Tibial artery (tissue), 4 donors: ENCODE measurements at regions not wholly inside any gene's neighbourhood (a gene's known extent, or its start where the extent isn't known, plus 50 kb on each side); places are given as distances from the start of the nearest gene placed in this dataset.

Source experiments
- DNase-seq, 2 donors: peaks; one replicate each; pipeline ENCODE4 v3.0.0-alpha.2; 2019
- H3K27ac ChIP-seq, 2 donors: fragments of 200-600 bp; sonication (generic) in 1 of 2; 1 replicate in 1 of 2; 2 replicates in 1 of 2; pipeline ENCODE4 v1.5.1; 2018 to 2019; ENCODE audit warnings: mild to moderate bottlenecking in 1 of 2
- H3K27me3 ChIP-seq, 2 donors: fragments of 200-600 bp; sonication (generic) in 1 of 2; one replicate each; pipeline versions ENCODE4 v1.5.1 to v1.6.0; 2016 to 2019
- H3K36me3 ChIP-seq, 3 donors: fragments of 200-600 bp; sonication (generic) in 2 of 3; one replicate each; pipeline ENCODE4 v1.5.1; 2016 to 2019; ENCODE audit warnings: mild to moderate bottlenecking in 2 of 3
- H3K4me1 ChIP-seq, 4 donors: fragments of 200-600 bp; sonication (generic) in 2 of 4; 1 replicate in 3 of 4; 2 replicates in 1 of 4; pipeline ENCODE4 v1.5.1; 2016 to 2019
- H3K4me3 ChIP-seq, 2 donors: fragments of 200-600 bp; sonication (generic) in 1 of 2; 1 replicate in 1 of 2; 2 replicates in 1 of 2; pipeline ENCODE4 v1.5.1; 2018 to 2019; ENCODE audit warnings: mild to moderate bottlenecking in 2 of 2
- H3K9me3 ChIP-seq, 3 donors: fragments of 200-600 bp; sonication (generic) in 1 of 3; one replicate each; pipeline ENCODE4 v1.5.1; 2016 to 2019
- CTCF ChIP-seq, 2 experiments: fragments of 200-600 bp in 1 of 2; fragments of 450-650 bp in 1 of 2; IDR thresholded peaks; one replicate each; pipeline ENCODE4 v1.5.1; 2017 to 2019; ENCODE audit warnings: antibody characterized with exemption in 2 of 2, mild to moderate bottlenecking in 1 of 2, moderate library complexity in 1 of 2
- intact Hi-C: fragments of 100-400 bp; cut with DNase I; formaldehyde crosslinking; loops from one replicate; pipeline ENCODE4 v1.15.0; 2023; ENCODE audit warnings: low total_unique reads

GRCh38 chr13:87376081-87376480 lies 295.1 kb upstream of the SLITRK5 start:
- no peaks in the 10 kb centered on the region for H3K27me3 ChIP-seq
- no peak for DNase-seq
- H3K36me3 ChIP-seq = no peaks in the 10 kb centered on the region
- H3K9me3 ChIP-seq = no peaks in the 10 kb centered on the region
- H3K4me1 ChIP-seq = no peaks in the 10 kb centered on the region
- H3K4me3 ChIP-seq = no peak overlapping the region
- no peak for TF ChIP-seq CTCF (IDR thresholded peaks at IDR 0.05)
- H3K27ac ChIP-seq = no peak overlapping the region
- intact Hi-C loops = no loop called here

- H3K4me3 ChIP-seq = no peak overlapping the region
- intact Hi-C loops = no loop called here
These were observed 287.1 kb upstream of the SLITRK5 start for GRCh38 chr13:87384099-87384498.

GRCh38 chr13:87393358-87393757 lies 277.8 kb upstream of the SLITRK5 start:
- Histone ChIP-seq H3K4me1 (no peaks in the 10 kb centered on the region), H3K36me3 (no peaks in the 10 kb centered on the region), H3K27me3 (no peaks in the 10 kb centered on the region), H3K9me3 (no peaks in the 10 kb centered on the region), H3K4me3 (no peak overlapping the region), H3K27ac (no peak overlapping the region)
- intact Hi-C loops = no loop called here
- no peak for TF ChIP-seq CTCF (IDR thresholded peaks at IDR 0.05)
- DNase-seq = no peak

More at GRCh38 chr13:87384099-87384498, 287.1 kb upstream of the SLITRK5 start:
- H3K4me1 ChIP-seq = no peaks in the 10 kb centered on the region
- no peak for DNase-seq
- H3K9me3 ChIP-seq = no peaks in the 10 kb centered on the region
- no peaks in the 10 kb centered on the region for H3K27me3 ChIP-seq
- no peak overlapping the region for H3K27ac ChIP-seq
- no peaks in the 10 kb centered on the region for H3K36me3 ChIP-seq
- TF ChIP-seq CTCF (IDR thresholded peaks at IDR 0.05) = no peak

DNA sequence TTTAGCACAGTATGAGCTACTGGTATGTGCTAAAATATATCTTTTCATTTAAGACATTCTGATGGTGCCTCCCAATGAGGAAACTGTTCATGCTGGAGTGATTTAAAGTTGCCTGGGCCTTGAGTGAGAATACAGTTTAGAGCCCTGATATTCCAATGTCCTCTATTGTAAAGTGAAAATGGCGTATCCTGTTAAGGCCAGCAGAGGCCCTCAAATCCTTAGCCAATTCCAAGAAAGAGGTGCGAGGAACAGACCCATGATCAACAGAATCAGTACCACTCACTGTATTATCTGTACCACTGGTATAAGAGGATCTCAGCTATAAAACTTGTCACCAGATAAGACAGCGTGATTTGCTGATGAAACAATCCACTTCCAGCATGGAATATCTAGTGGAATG lies 273.1 kb upstream of the SLITRK5 start:
- Histone ChIP-seq H3K36me3 (no peaks in the 10 kb centered on the region), H3K4me3 (no peak overlapping the region), H3K27me3 (no peaks in the 10 kb centered on the region), H3K9me3 (no peaks in the 10 kb centered on the region), H3K4me1 (no peaks in the 10 kb centered on the region), H3K27ac (no peak overlapping the region)
- TF ChIP-seq CTCF (IDR thresholded peaks at IDR 0.05) = no peak
- intact Hi-C loops = no loop called here
- DNase-seq = no peak

- DNase-seq = no peak
- no peak for TF ChIP-seq CTCF (IDR thresholded peaks at IDR 0.05)
- Histone ChIP-seq H3K27ac (no peak overlapping the region), H3K9me3 (no peaks in the 10 kb centered on the region), H3K36me3 (no peaks in the 10 kb centered on the region), H3K4me3 (no peak overlapping the region), H3K27me3 (no peaks in the 10 kb centered on the region), H3K4me1 (no peaks in the 10 kb centered on the region)
- intact Hi-C loops = no loop called here
These were observed 267.3 kb upstream of the SLITRK5 start for GRCh38 chr13:87403748-87404432.

DNA sequence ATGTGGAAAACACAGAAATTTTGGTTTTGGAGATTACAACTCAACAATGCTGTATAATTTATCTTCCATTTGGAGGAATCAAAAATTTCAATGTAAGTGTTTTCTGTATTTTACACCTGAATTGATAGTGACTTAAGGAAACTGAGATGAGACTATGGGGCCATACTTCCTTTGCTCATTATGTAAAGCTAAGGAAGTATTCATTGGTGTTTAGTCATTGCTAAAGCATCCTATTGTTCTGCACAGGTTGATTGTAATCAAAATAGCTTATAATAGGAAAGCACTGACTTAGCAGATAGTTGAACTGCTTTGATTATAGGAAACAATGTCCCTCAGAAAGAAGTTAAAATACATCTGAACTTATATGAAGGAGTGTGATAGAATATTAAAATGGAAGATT lies 244.4 kb upstream of the SLITRK5 start:
- H3K9me3 ChIP-seq = no peaks in the 10 kb centered on the region
- no peak overlapping the region for H3K27ac ChIP-seq
- H3K36me3 ChIP-seq = no peaks in the 10 kb centered on the region
- H3K27me3 ChIP-seq = no peaks in the 10 kb centered on the region
- H3K4me1 ChIP-seq = no peaks in the 10 kb centered on the region
- no peak overlapping the region for H3K4me3 ChIP-seq
- no peak for DNase-seq
- no peak for TF ChIP-seq CTCF (IDR thresholded peaks at IDR 0.05)
- intact Hi-C loops = no loop called here
